Smooth muscle cell (in vitro differentiated cells): ENCODE measurements at regions not wholly inside any gene's neighbourhood (a gene's known extent, or its start where the extent isn't known, plus 50 kb on each side); places are given as distances from the start of the nearest gene placed in this dataset.

ENCODE experiments used
- DNase-seq: peaks from one replicate; lab custom pipeline; 2025; ENCODE audit not compliant: unreplicated experiment; lab: John Stamatoyannopoulos, UW
- H2AFZ ChIP-seq: fragments of 200-600 bp; sonication (generic); 2 replicates; pipeline ENCODE4 v1.6.0; 2016; ENCODE audit warnings: antibody characterized with exemption, low read depth, mild to moderate bottlenecking
- H3F3A ChIP-seq: fragments of 200-600 bp; sonication (generic); 2 replicates; pipeline ENCODE4 v1.6.0; 2017; ENCODE audit warnings: antibody characterized with exemption, low read depth
- H3K27ac ChIP-seq: fragments of 200-600 bp; sonication (generic); 2 replicates; pipeline ENCODE4 v1.5.1; 2016; ENCODE audit warnings: low read depth, mild to moderate bottlenecking
- H3K27me3 ChIP-seq: fragments of 200-600 bp; sonication (generic); 2 replicates; pipeline ENCODE4 v1.6.1; 2016; ENCODE audit warnings: low read depth, mild to moderate bottlenecking
- H3K36me3 ChIP-seq: fragments of 200-600 bp; sonication (generic); 2 replicates; pipeline ENCODE4 v1.5.1; 2016; ENCODE audit warnings: low read depth
- H3K4me1 ChIP-seq: fragments of 200-600 bp; sonication (generic); 2 replicates; pipeline ENCODE4 v1.5.1; 2016; ENCODE audit warnings: low read depth
- H3K4me2 ChIP-seq: fragments of 200-600 bp; sonication (generic); 2 replicates; pipeline ENCODE4 v1.6.0; 2016; ENCODE audit warnings: mild to moderate bottlenecking
- H3K4me3 ChIP-seq: fragments of 200-600 bp; sonication (generic); 2 replicates; pipeline ENCODE4 v1.5.1; 2016; ENCODE audit warnings: mild to moderate bottlenecking
- H3K79me2 ChIP-seq: fragments of 200-600 bp; sonication (generic); 2 replicates; pipeline ENCODE4 v1.6.0; 2016; ENCODE audit warnings: low read depth, mild to moderate bottlenecking
- H3K9ac ChIP-seq: fragments of 200-600 bp; sonication (generic); 2 replicates; pipeline ENCODE4 v1.6.0; 2016; ENCODE audit warnings: low read depth
- H3K9me3 ChIP-seq: fragments of 200-600 bp; sonication (generic); replicated peaks from 2 replicates; pipeline ENCODE4 v1.5.1; 2016; ENCODE audit warnings: low read depth
- H4K20me1 ChIP-seq: fragments of 200-600 bp; sonication (generic); 2 replicates; pipeline ENCODE4 v1.6.0; 2016; ENCODE audit warnings: low read depth
- CTCF ChIP-seq: fragments of 200-600 bp; sonication (generic); IDR thresholded peaks from 2 replicates; pipeline ENCODE4 v1.5.1; 2017; ENCODE audit warnings: borderline replicate concordance, mild to moderate bottlenecking, antibody characterized with exemption; ENCODE audit not compliant: insufficient read depth, poor library complexity, severe bottlenecking
- WGBS: methylation state at CpG from one replicate; pipeline ENCODE4 v1.1.7; 2016; ENCODE audit warnings: low lambda C conversion rate; 5-methylcytosine and 5-hydroxymethylcytosine counted together

GRCh38 chr2:204298404-204298803 is 246.9 kb upstream of the PARD3B start:
- H3K9ac ChIP-seq = no peak overlapping the region
- H2AFZ ChIP-seq = no peak overlapping the region
- H3K4me3 ChIP-seq = no peak overlapping the region
- no peaks in the 10 kb centered on the region for H3K36me3 ChIP-seq
- 95% methylated on average over 1 of the region's 1 CpG for WGBS
- no peak overlapping the region for H3K4me2 ChIP-seq
- H3K79me2 ChIP-seq = no peaks in the 10 kb centered on the region
- no peaks in the 10 kb centered on the region for H3K9me3 ChIP-seq
- DNase-seq = no peak
- no peak overlapping the region for H3K27ac ChIP-seq
- no peaks in the 10 kb centered on the region for H3F3A ChIP-seq
- TF ChIP-seq CTCF = no peak
- peaks cover 19% of the 10 kb centered on the region for H3K4me1 ChIP-seq
- no peaks in the 10 kb centered on the region for H4K20me1 ChIP-seq
- no peaks in the 10 kb centered on the region for H3K27me3 ChIP-seq

GRCh38 chr2:204299766-204300165 is 245.5 kb upstream of the PARD3B start:
- H3K79me2 ChIP-seq = no peaks in the 10 kb centered on the region
- peaks cover 9% of the 10 kb centered on the region for H3K4me1 ChIP-seq
- no peaks in the 10 kb centered on the region for H3K9me3 ChIP-seq
- no peak overlapping the region for H3K9ac ChIP-seq
- H2AFZ ChIP-seq = no peak overlapping the region
- H3K4me3 ChIP-seq = no peak overlapping the region
- 85% methylated on average over 1 of the region's 1 CpG for WGBS
- H3K27ac ChIP-seq = no peak overlapping the region
- DNase-seq = no peak
- no peaks in the 10 kb centered on the region for H4K20me1 ChIP-seq
- no peaks in the 10 kb centered on the region for H3K36me3 ChIP-seq
- H3F3A ChIP-seq = no peaks in the 10 kb centered on the region
- H3K27me3 ChIP-seq = no peaks in the 10 kb centered on the region
- no peak for TF ChIP-seq CTCF
- no peak overlapping the region for H3K4me2 ChIP-seq

GRCh38 chr2:204306667-204307066 is 238.6 kb upstream of the PARD3B start:
- WGBS = 91% methylated on average over 4 of the region's 4 CpGs
- Histone ChIP-seq H3K79me2 (no peaks in the 10 kb centered on the region), H3K9ac (no peak overlapping the region), H3K27me3 (no peaks in the 10 kb centered on the region), H3K4me1 (peaks cover 1% of the 10 kb centered on the region), H2AFZ (no peak overlapping the region), H4K20me1 (no peaks in the 10 kb centered on the region), H3K4me3 (no peak overlapping the region), H3K36me3 (no peaks in the 10 kb centered on the region), H3K4me2 (no peak overlapping the region), H3F3A (no peaks in the 10 kb centered on the region), H3K27ac (no peak overlapping the region), H3K9me3 (no peaks in the 10 kb centered on the region)
- DNase-seq = no peak
- no peak for TF ChIP-seq CTCF

GRCh38 chr2:204312105-204312504 is 233.2 kb upstream of the PARD3B start:
- no peak for TF ChIP-seq CTCF
- H3K4me2 ChIP-seq = no peak overlapping the region
- no peaks in the 10 kb centered on the region for H3K27me3 ChIP-seq
- H3K4me1 ChIP-seq = peaks cover 22% of the 10 kb centered on the region
- no peaks in the 10 kb centered on the region for H4K20me1 ChIP-seq
- no peak overlapping the region for H3K27ac ChIP-seq
- DNase-seq = no peak
- no peaks in the 10 kb centered on the region for H3K9me3 ChIP-seq
- H3K9ac ChIP-seq = no peak overlapping the region
- no peaks in the 10 kb centered on the region for H3K36me3 ChIP-seq
- H2AFZ ChIP-seq = no peak overlapping the region
- no peaks in the 10 kb centered on the region for H3K79me2 ChIP-seq
- H3K4me3 ChIP-seq = no peak overlapping the region
- WGBS = 67% methylated on average over 8 of the region's 8 CpGs
- no peaks in the 10 kb centered on the region for H3F3A ChIP-seq
